ENCODE measurements at regions not wholly inside any gene's neighbourhood (a gene's known extent, or its start where the extent isn't known, plus 50 kb on each side); places are given as distances from the start of the nearest gene placed in this dataset.

DNA sequence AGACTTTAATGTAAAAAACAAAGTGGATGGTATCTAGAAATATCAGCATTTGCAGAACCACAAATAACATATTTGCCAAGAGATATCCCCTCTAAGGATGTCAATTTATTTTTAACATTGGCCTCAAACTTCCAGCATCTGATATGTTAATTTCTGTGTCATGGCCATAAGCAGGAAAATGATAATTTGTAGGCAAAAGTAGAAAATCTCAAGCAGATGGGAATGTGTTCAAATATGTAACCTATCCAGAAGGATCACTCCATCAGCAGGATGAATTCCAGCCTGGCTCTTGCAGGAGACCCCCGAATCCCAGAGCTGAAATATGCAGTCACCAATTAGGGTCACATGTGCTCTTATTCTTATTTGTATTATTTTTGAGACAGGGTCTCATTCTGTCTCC, 55.4 kb upstream of the PRKX start:
- TF ChIP-seq RCOR1 (IDR thresholded peaks at IDR 0.05; ENCODE audit: insufficient replicate concordance, low read length) (no peak), POLR2A (IDR thresholded peaks at IDR 0.05; ENCODE audit: low read depth, low read length) (no peak)
- TF ChIP-seq, protein P1, sequence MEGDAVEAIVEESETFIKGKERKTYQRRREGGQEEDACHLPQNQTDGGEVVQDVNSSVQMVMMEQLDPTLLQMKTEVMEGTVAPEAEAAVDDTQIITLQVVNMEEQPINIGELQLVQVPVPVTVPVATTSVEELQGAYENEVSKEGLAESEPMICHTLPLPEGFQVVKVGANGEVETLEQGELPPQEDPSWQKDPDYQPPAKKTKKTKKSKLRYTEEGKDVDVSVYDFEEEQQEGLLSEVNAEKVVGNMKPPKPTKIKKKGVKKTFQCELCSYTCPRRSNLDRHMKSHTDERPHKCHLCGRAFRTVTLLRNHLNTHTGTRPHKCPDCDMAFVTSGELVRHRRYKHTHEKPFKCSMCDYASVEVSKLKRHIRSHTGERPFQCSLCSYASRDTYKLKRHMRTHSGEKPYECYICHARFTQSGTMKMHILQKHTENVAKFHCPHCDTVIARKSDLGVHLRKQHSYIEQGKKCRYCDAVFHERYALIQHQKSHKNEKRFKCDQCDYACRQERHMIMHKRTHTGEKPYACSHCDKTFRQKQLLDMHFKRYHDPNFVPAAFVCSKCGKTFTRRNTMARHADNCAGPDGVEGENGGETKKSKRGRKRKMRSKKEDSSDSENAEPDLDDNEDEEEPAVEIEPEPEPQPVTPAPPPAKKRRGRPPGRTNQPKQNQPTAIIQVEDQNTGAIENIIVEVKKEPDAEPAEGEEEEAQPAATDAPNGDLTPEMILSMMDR (conservative IDR thresholded peaks at IDR 0.05; ENCODE audit: low read depth, low read length), result no peak

Data from IMR-90 (cell line).